ENCODE measurements at regions not wholly inside any gene's neighbourhood (a gene's known extent, or its start where the extent isn't known, plus 50 kb on each side); places are given as distances from the start of the nearest gene placed in this dataset.

- H3K9me3 Mint-ChIP-seq (ENCODE audit: low read depth, unreplicated experiment): no peaks in the 10 kb centered on the region
- TF ChIP-seq CTCF (IDR thresholded peaks at IDR 0.05; ENCODE audit: unreplicated experiment): no peak
- CTCF ChIA-PET: no interaction called here
- peaks cover 24% of the 10 kb centered on the region for H3K27me3 Mint-ChIP-seq (ENCODE audit: unreplicated experiment)
- no peak for DNase-seq
- BruUV-seq (replicated peaks): no TSS peak
- H3K27ac Mint-ChIP-seq (ENCODE audit: unreplicated experiment): no peak overlapping the region
- no peaks in the 10 kb centered on the region for H3K36me3 Mint-ChIP-seq (ENCODE audit: insufficient read depth, unreplicated experiment)
- intact Hi-C loops (cut with micrococcal nuclease; ENCODE audit: unreplicated experiment): no loop called here
- no peak overlapping the region for H3K4me3 Mint-ChIP-seq (ENCODE audit: low read depth, unreplicated experiment)
- H3K4me1 Mint-ChIP-seq (ENCODE audit: low read depth, unreplicated experiment): no peaks in the 10 kb centered on the region
These were observed 282.8 kb downstream of the NDUFA10 start for GRCh38 chr2:239742377-239742776.

- H3K4me3 Mint-ChIP-seq (ENCODE audit: low read depth, unreplicated experiment): no peak overlapping the region
- H3K9me3 Mint-ChIP-seq (ENCODE audit: low read depth, unreplicated experiment): no peaks in the 10 kb centered on the region
- no TSS peak for BruUV-seq (replicated peaks)
- intact Hi-C loops (cut with micrococcal nuclease; ENCODE audit: unreplicated experiment): no loop called here
- no peaks in the 10 kb centered on the region for H3K36me3 Mint-ChIP-seq (ENCODE audit: insufficient read depth, unreplicated experiment)
- no peak overlapping the region for H3K27ac Mint-ChIP-seq (ENCODE audit: unreplicated experiment)
- no peak for DNase-seq
- H3K27me3 Mint-ChIP-seq (ENCODE audit: unreplicated experiment): no peaks in the 10 kb centered on the region
- no peak for TF ChIP-seq CTCF (IDR thresholded peaks at IDR 0.05; ENCODE audit: unreplicated experiment)
- CTCF ChIA-PET: no interaction called here
- H3K4me1 Mint-ChIP-seq (ENCODE audit: low read depth, unreplicated experiment): no peaks in the 10 kb centered on the region
These were observed 285.9 kb downstream of the NDUFA10 start for GRCh38 chr2:239739206-239739605.

- H3K27me3 Mint-ChIP-seq (ENCODE audit: unreplicated experiment): peaks cover 7% of the 10 kb centered on the region
- CTCF ChIA-PET: no interaction called here
- BruUV-seq (replicated peaks): no TSS peak
- DNase-seq: no peak
- no peaks in the 10 kb centered on the region for H3K4me1 Mint-ChIP-seq (ENCODE audit: low read depth, unreplicated experiment)
- no peak for TF ChIP-seq CTCF (IDR thresholded peaks at IDR 0.05; ENCODE audit: unreplicated experiment)
- H3K9me3 Mint-ChIP-seq (ENCODE audit: low read depth, unreplicated experiment): no peaks in the 10 kb centered on the region
- H3K27ac Mint-ChIP-seq (ENCODE audit: unreplicated experiment): no peak overlapping the region
- intact Hi-C loops (cut with micrococcal nuclease; ENCODE audit: unreplicated experiment): no loop called here
- no peak overlapping the region for H3K4me3 Mint-ChIP-seq (ENCODE audit: low read depth, unreplicated experiment)
- peaks cover under 1% of the 10 kb centered on the region for H3K36me3 Mint-ChIP-seq (ENCODE audit: insufficient read depth, unreplicated experiment)
These were observed 287.0 kb downstream of the NDUFA10 start for GRCh38 chr2:239738159-239738558.

GRCh38 chr2:239737144-239737463 lies 288.0 kb downstream of the NDUFA10 start:
- intact Hi-C loops (cut with micrococcal nuclease; ENCODE audit: unreplicated experiment): no loop called here
- BruUV-seq (replicated peaks): no TSS peak
- H3K27ac Mint-ChIP-seq (ENCODE audit: unreplicated experiment): no peak overlapping the region
- no peaks in the 10 kb centered on the region for H3K4me1 Mint-ChIP-seq (ENCODE audit: low read depth, unreplicated experiment)
- CTCF ChIA-PET: interaction anchor here (0.6 kb wide), 2 partner anchors 44 to 652 kb away, joined by 3 to 6 read pairs; no protein-coding TSS in a partner anchor
- no peaks in the 10 kb centered on the region for H3K9me3 Mint-ChIP-seq (ENCODE audit: low read depth, unreplicated experiment)
- peaks cover 17% of the 10 kb centered on the region for H3K27me3 Mint-ChIP-seq (ENCODE audit: unreplicated experiment)
- peaks cover 5% of the 10 kb centered on the region for H3K36me3 Mint-ChIP-seq (ENCODE audit: insufficient read depth, unreplicated experiment)
- no peak overlapping the region for H3K4me3 Mint-ChIP-seq (ENCODE audit: low read depth, unreplicated experiment)
- DNase-seq: no peak
- TF ChIP-seq CTCF (IDR thresholded peaks at IDR 0.05; ENCODE audit: unreplicated experiment): no peak
